Small intestine (tissue), 7 donors: ENCODE measurements at regions not wholly inside any gene's neighbourhood (a gene's known extent, or its start where the extent isn't known, plus 50 kb on each side); places are given as distances from the start of the nearest gene placed in this dataset.

Experiments
- DNase-seq, 2 donors: peaks; one replicate each; pipeline versions ENCODE4 v3.0.0 to v3.0.0-alpha.2; 2013
- FAIRE-seq: peaks from 2 replicates; lab custom pipeline; 2012; peaks lifted over from hg19 to GRCh38; lab: Jason Lieb, UNC
- H3K27ac ChIP-seq, 3 donors: one replicate each; pipeline ENCODE4 v1.5.1; 2013; ENCODE audit warnings: low read length in 2 of 3, mild to moderate bottlenecking in 2 of 3, control low read depth in 1 of 3, inconsistent platforms in 1 of 3, low read depth in 1 of 3, moderate library complexity in 1 of 3
- H3K27me3 ChIP-seq, 3 donors: one replicate each; pipeline ENCODE4 v1.6.1; 2013; ENCODE audit warnings: low read length in 3 of 3, inconsistent platforms in 1 of 3; ENCODE audit not compliant: control insufficient read depth in 3 of 3, insufficient read depth in 3 of 3
- H3K36me3 ChIP-seq, 3 donors: one replicate each; pipeline ENCODE4 v1.6.1; 2013; ENCODE audit warnings: low read length in 3 of 3, inconsistent platforms in 1 of 3, low read depth in 1 of 3, mild to moderate bottlenecking in 1 of 3, moderate library complexity in 1 of 3; ENCODE audit not compliant: control insufficient read depth in 3 of 3, insufficient read depth in 2 of 3
- H3K4me1 ChIP-seq, 3 donors: one replicate each; pipeline ENCODE4 v1.6.1; 2013; ENCODE audit warnings: low read length in 2 of 3, inconsistent platforms in 1 of 3, low read depth in 1 of 3, mild to moderate bottlenecking in 1 of 3, moderate library complexity in 1 of 3; ENCODE audit not compliant: control insufficient read depth in 3 of 3, insufficient read depth in 2 of 3
- H3K4me3 ChIP-seq, 3 donors: one replicate each; pipeline ENCODE4 v1.5.1; 2013; ENCODE audit warnings: low read length in 3 of 3, control low read depth in 1 of 3, inconsistent platforms in 1 of 3, low read depth in 1 of 3, mild to moderate bottlenecking in 1 of 3, moderate library complexity in 1 of 3
- H3K9me3 ChIP-seq, 2 donors: one replicate each; pipeline ENCODE4 v1.6.1; 2013; ENCODE audit warnings: low read depth in 1 of 2, low read length in 1 of 2; ENCODE audit not compliant: control insufficient read depth in 2 of 2, insufficient read depth in 1 of 2
- WGBS, 3 donors: extraction: QIAGEN DNeasy Blood & Tissue Kit; methylation state at CpG; one replicate each; pipeline ENCODE4 v1.1.7; 2013; 5-methylcytosine and 5-hydroxymethylcytosine counted together
- donor health status: healthy with polysubstance abuse.
- donor health status: control.
- donor health status: control.
- donor health status: Bipolar disorder and iron deficiency.
- donor health status: healthy.

GRCh38 chr18:39497821-39498220 lies 1932.2 kb upstream of the CELF4 start:
- no peak for DNase-seq
- no peak for FAIRE-seq
- H3K27me3 ChIP-seq: no peaks in the 10 kb centered on the region
- no peaks in the 10 kb centered on the region for H3K36me3 ChIP-seq
- no peak overlapping the region for H3K4me3 ChIP-seq
- H3K27ac ChIP-seq: no peak overlapping the region
- H3K9me3 ChIP-seq: peaks cover 0 to 2% of the 10 kb centered on the region in 2 donors
- peaks cover 0 to 5% (median 0%) of the 10 kb centered on the region in 3 donors for H3K4me1 ChIP-seq

GRCh38 chr18:39496986-39497385 lies 1931.4 kb upstream of the CELF4 start:
- Histone ChIP-seq H3K36me3 (no peaks in the 10 kb centered on the region), H3K27ac (no peak overlapping the region), H3K9me3 (peaks cover 0 to 2% of the 10 kb centered on the region in 2 donors), H3K4me1 (peaks cover 0 to 5% (median 0%) of the 10 kb centered on the region in 3 donors), H3K4me3 (no peak overlapping the region), H3K27me3 (no peaks in the 10 kb centered on the region)
- FAIRE-seq (no peak), DNase-seq (no peak)
- WGBS, 3 donors: 80 to 89% (median 81%) methylated on average over 4 of the region's 4 CpGs

GRCh38 chr18:39494211-39494896 lies 1928.8 kb upstream of the CELF4 start:
- H3K27me3 ChIP-seq: no peaks in the 10 kb centered on the region
- H3K4me3 ChIP-seq: no peak overlapping the region
- H3K9me3 ChIP-seq: peaks cover 0 to 2% of the 10 kb centered on the region in 2 donors
- 17 to 61% (median 33%) methylated on average over 3 of the region's 3 CpGs for WGBS, 3 donors
- no peak for FAIRE-seq
- H3K36me3 ChIP-seq: no peaks in the 10 kb centered on the region
- H3K4me1 ChIP-seq: peaks cover 0 to 5% (median 0%) of the 10 kb centered on the region in 3 donors
- H3K27ac ChIP-seq: no peak overlapping the region
- DNase-seq: peak; percentile 28 to 65

GRCh38 chr18:39491408-39491807 lies 1925.8 kb upstream of the CELF4 start:
- FAIRE-seq (no peak), DNase-seq (no peak)
- 81 to 91% (median 83%) methylated on average over 2 of the region's 2 CpGs for WGBS, 3 donors
- no peaks in the 10 kb centered on the region for H3K9me3 ChIP-seq
- H3K4me3 ChIP-seq: no peak overlapping the region
- H3K27ac ChIP-seq: no peak overlapping the region
- no peaks in the 10 kb centered on the region for H3K36me3 ChIP-seq
- peaks cover 0 to 5% (median 0%) of the 10 kb centered on the region in 3 donors for H3K4me1 ChIP-seq
- no peaks in the 10 kb centered on the region for H3K27me3 ChIP-seq

- WGBS, 3 donors: 48 to 78% (median 65%) methylated on average over 1 of the region's 1 CpG
- Histone ChIP-seq H3K27me3 (no peaks in the 10 kb centered on the region), H3K27ac (no peak overlapping the region), H3K36me3 (no peaks in the 10 kb centered on the region), H3K4me3 (no peak overlapping the region), H3K9me3 (no peaks in the 10 kb centered on the region), H3K4me1 (no peaks in the 10 kb centered on the region)
- FAIRE-seq (no peak), DNase-seq (no peak)
Observed at GRCh38 chr18:39489431-39489830, 1923.8 kb upstream of the CELF4 start.

- Histone ChIP-seq H3K9me3 (no peaks in the 10 kb centered on the region), H3K27me3 (no peaks in the 10 kb centered on the region), H3K4me3 (no peak overlapping the region), H3K4me1 (no peaks in the 10 kb centered on the region), H3K27ac (no peak overlapping the region), H3K36me3 (no peaks in the 10 kb centered on the region)
- DNase-seq (peak; percentile 4 to 37), FAIRE-seq (no peak)
- WGBS, 3 donors: 26 to 60% (median 40%) methylated on average over 3 of the region's 3 CpGs
Observed at GRCh38 chr18:39487932-39488331, 1922.3 kb upstream of the CELF4 start.

GRCh38 chr18:39486268-39486667 lies 1920.7 kb upstream of the CELF4 start:
- DNase-seq: no peak
- Histone ChIP-seq H3K4me1 (no peaks in the 10 kb centered on the region), H3K36me3 (no peaks in the 10 kb centered on the region), H3K27ac (no peak overlapping the region), H3K27me3 (no peaks in the 10 kb centered on the region), H3K9me3 (no peaks in the 10 kb centered on the region), H3K4me3 (no peak overlapping the region)
- 85 to 91% (median 89%) methylated on average over 3 of the region's 3 CpGs for WGBS, 3 donors
- no peak for FAIRE-seq

- no peaks in the 10 kb centered on the region for H3K27me3 ChIP-seq
- H3K36me3 ChIP-seq: no peaks in the 10 kb centered on the region
- H3K27ac ChIP-seq: no peak overlapping the region
- no peak overlapping the region for H3K4me3 ChIP-seq
- no peaks in the 10 kb centered on the region for H3K4me1 ChIP-seq
- DNase-seq (no peak), FAIRE-seq (no peak)
- H3K9me3 ChIP-seq: no peaks in the 10 kb centered on the region
- WGBS, 3 donors: 50 to 88% (median 61%) methylated on average over 1 of the region's 1 CpG
Observed at GRCh38 chr18:39485696-39486095, 1920.1 kb upstream of the CELF4 start.

- 63 to 81% (median 65%) methylated on average over 4 of the region's 4 CpGs for WGBS, 3 donors
Observed at GRCh38 chr18:39481281-39481680, 1915.7 kb upstream of the CELF4 start.

More at GRCh38 chr18:39481281-39481680, 1915.7 kb upstream of the CELF4 start:
- H3K27me3 ChIP-seq: no peaks in the 10 kb centered on the region
- H3K36me3 ChIP-seq: no peaks in the 10 kb centered on the region
- no peak overlapping the region for H3K27ac ChIP-seq
- FAIRE-seq (no peak), DNase-seq (no peak)
- H3K4me1 ChIP-seq: peaks cover 0 to 9% (median 0%) of the 10 kb centered on the region in 3 donors
- H3K9me3 ChIP-seq: no peaks in the 10 kb centered on the region
- H3K4me3 ChIP-seq: no peak overlapping the region
